ENCODE measurements at regions not wholly inside any gene's neighbourhood (a gene's known extent, or its start where the extent isn't known, plus 50 kb on each side); places are given as distances from the start of the nearest gene placed in this dataset.

DNA sequence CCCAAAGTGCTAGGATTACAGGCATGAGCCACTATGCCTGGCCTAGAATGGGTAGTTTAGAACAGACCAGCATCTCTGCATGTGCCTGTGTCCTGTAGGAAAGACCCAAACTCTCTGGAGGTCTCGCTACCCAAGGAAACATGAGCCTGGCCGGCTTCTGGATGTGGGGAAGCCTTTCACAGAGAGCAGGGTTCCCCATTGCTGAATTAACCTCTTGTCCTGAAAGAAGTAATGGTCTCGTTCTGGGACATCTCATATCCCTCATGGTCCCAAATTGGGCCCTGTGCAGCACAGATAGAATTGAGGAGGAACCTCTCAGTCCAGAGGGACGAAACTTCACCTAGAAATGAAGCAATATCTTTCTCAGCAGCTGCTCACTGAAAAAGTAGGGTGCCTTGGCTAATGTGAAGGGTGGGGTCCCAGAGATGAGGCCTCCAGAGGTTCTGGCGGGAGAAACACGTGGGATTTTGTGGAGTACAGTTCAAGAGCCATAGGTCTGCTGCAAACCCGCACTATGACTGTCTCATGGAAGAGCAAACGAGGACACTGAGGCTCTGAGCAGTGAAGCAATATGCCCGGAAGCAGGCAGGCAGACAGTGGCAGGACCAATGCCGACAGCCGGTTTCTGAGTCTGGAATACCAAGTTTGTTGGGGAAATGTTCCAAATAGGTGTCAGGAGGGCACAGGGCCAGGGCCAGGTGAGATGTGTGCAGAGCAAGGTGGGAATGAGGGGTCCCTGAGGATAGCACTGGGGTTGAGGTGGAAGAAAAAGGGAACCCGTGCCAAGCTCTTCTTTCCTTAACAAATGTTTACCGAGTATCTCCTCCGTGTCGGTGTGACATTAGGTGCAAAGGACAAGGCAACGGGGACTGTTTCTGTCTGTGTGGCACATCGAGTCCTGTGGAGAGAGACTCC is 121.0 kb upstream of the TWIST2 start:
- DNase-seq = no peak

DNA sequence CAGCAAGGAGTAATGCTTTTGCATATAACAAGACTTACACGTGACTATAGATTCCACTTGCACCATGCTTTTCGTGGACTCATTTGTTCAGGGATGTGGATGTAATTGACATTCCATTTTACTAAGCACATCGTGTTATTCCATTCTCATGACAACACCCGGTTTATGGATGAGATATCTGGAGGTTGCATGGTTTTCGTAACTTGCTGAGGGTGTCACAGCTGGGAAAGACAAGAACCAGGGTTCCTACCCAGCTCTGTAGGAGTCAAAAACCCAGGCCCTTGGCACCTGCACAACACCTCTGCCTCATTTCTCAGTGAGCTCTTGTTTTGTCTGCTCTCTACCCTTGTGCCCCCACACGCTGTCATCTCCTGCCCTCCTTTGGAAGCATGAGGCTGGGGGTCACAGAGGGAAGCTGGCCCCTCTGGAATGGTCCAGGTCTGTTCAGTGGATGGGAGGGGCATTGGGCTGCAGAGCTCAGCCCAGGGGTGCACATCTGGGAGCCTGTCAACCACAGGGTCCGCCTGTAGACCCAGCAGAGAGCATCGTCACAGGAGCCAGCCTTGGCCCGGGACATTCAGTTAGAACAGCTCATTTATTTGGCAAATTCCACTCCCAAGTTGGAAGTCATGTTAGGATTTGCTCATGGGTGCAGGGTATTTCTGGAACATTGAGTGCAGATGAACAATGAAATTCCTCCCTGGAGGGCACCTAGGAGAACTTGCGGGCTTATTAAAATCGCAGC is 120.1 kb upstream of the TWIST2 start:
- DNase-seq = no peak

DNA sequence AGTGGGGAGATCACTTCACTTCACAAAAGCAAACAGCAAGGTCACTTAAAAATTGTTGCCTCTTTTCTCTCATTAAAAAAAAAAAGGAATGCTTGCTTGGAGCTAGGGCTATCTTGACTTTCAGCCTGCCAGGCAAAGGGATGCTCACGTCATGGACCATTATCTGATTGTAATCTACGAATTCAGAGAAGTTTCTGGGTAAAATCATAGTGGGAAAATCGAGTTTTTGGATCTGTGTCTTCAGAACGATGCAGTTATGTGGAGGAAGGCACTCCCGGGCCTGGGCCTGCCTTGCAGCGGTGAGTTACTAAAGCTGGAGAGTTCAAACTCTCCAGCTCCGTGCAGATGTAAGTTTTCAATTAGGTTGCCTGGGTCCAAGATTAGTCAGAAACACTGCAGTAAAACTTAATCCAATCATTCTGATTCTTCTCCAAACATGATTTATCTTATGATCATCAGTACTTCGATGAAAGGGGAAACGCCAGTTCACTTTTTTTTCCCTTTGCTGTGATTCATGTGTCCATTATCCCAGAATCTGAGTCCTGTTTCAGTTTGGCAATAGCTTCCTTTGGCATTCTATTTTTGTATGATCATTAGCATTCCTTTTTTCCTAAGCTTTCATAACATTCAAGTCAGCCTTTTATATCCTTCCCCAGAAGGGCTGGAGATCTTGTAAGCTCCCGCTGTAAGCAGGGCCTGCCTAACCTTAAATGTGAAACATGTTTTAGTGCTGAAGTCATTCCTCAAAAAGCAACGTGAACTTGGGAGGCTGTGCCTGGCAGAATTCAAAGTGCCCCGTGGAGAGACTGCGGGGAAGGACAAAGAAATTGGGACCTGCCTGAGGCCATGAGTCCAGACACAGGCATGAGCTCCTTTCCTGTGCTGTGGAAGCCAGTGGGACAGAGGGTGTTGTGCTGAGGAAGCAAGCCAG is 119.3 kb upstream of the TWIST2 start:
- DNase-seq = no peak

DNA sequence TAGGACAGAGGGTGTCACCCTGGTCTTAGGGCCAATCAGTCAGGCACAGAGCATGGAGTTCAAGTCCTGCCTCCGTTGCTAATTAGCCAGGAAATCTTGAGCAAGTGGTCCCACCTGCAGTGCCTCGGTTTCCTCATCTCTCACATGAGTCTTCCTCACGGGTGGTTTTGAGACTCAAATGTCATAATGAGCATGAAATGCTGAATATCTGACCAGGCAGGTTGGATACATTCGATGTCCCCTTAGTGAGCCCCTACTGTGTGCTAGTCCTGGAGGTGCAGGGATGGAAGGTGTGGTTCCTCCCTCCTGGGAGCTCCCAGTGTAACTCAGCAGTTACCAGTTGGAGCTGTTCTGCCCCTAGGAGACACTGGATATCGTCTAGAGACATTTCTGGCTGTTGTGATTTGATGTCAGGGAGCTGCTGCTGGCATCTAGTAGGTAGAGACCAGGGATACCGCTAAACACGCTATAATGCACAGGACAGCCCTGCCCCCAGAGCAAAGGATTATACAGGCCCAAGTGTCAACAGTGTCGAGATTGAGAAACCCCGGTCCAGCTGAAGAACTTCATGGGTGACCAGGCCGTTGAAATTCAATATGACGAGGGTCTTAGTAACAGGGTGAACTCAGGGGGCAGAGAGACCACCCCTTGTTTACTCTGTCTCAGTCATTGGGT is 118.5 kb upstream of the TWIST2 start:
- DNase-seq = no peak

DNA sequence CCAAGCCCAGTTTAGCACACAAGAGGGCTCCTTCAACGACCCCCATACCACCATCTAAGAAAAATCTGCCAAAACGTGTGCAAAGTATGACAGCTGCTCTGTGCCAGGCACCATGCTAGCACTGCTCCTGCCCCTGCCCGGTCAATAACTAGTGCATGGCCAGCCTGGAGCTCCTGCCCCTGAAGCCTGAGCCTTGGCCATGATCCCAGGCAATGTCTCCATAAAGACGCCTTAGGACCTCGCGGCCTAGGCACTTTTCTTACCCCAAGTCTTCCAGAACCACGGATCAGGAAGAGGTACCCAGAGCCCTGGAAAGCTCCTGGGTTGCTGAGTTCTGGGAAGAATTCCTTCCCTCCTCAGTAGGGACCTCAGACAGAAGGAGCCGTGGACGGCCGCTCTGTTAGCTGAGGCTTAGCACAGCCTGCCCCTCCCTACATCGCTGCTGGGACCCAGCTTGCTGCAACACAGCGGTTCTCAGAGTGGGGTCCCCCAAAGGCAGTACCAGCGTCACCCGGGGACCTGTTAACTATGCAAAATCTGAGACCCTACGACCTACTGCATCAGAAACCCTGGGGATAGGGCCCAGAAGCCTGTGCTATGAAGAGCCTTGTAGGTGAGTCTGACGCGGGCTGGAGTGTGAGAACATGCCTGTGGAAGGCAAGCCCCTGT is 117.8 kb upstream of the TWIST2 start:
- DNase-seq = no peak

DNA sequence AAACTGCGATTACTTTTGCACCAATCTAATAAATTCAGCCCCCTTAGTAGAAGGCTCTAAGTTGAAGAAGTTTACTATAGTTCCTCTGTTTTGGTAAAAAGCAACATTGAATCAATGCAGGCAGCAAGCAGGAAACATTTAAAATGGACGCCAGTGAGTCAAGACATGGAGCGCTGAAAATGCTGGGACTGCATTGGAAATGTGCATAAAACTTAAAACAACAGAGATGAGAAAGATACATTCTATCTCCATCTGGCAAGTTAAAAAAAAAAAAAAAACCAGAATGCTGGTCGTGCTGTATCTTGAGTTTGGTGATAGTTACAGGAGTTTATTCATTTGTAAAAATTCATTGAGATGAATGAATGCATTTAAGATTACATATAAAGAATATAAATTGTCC is 117.0 kb upstream of the TWIST2 start:
- DNase-seq = no peak

DNA sequence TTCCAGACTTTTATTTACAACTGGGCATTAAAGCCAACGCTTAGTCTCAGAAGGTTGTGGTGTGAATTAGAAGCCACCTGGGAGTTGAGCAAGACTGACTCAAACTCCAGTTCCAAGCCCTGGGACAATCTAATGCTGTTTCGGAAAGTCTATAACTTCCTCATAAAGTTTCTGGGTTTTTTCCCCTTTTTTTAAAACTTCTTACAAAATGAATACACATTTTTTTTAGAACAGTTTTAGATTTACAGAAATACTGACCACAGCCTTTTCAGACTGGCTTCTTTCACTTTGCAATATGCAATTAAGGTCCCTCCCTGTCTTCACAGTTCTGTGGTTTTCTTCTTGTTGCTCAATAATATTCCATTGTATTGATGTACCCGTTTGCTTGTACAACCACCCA is 115.9 kb upstream of the TWIST2 start:
- DNase-seq = no peak

DNA sequence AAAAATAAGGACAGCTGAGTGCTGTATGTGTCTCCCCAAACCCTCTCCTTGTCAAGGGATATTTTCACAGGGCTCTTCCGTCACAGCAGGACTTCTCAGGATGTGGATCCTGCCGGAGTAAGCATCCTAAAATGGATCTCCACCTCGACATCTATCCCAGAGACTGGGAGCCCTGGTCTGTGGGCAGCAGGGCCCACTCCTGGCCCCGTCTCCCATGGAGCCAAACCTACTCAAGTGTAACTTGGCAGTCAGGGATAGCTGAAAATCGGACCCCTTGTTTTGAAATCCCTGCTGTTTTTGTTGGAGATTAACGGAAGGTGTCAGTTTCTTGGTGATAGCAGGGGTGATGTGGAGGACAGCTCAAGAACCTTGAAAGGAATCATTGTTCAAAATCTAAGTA is 109.0 kb upstream of the TWIST2 start:
- DNase-seq = no peak

DNA sequence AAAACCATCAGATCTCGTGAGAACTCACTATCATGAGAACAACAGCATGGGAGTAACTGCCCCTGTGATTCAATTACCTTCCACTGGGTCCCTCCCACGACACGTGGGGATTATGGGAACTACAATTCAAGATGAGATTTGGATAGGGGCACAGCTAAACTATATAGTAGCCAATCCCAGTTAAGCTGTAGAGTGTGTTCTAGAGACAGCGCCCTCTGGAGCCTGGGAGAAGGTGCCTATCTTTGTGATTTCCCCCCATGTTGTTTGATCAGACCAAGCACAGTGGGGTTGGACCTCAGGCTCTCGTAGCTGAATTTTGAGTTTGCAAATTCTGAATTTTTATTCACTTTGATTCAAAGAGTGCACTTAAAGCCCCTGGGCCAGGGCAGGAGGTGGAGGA is 108.2 kb upstream of the TWIST2 start:
- no peak for DNase-seq

DNA sequence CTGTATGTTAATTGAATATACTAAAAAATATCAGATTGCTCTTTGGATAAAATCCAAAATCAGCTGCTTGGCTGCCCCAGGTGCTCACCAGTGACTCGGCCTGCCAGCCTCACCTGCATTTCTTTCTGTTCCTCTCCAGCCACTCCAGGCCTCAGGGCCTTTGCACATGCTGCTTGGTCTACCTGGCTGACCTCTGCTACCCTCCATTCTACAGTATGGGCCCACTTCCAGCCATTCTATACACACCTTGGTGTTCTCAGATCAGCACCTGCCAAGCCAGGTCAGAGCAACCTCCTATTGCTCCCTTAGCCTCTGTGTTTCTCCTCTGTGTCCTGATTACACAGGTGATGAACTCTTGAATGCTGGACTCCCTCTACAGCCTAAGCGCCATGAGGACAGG is 106.6 kb upstream of the TWIST2 start:
- no peak for DNase-seq

DNA sequence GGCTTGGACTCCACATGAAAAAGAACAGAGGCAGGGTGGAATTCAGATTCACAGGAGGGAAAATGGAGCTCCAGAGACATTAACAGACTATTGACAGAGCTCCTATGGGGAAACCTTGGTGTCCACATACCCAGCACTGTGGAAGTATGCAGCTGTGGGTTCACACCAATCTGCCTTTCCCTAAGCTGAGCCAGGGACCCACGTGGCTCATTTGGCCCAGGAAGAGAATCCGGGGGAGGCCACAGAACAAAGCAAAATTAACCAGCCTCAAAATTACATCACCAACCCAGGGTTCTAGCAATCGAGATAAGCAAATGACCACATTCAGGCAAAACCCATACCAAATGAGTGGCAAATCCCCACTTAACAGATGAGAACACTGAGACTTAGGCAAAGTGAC is 105.8 kb upstream of the TWIST2 start:
- no peak for DNase-seq

DNA sequence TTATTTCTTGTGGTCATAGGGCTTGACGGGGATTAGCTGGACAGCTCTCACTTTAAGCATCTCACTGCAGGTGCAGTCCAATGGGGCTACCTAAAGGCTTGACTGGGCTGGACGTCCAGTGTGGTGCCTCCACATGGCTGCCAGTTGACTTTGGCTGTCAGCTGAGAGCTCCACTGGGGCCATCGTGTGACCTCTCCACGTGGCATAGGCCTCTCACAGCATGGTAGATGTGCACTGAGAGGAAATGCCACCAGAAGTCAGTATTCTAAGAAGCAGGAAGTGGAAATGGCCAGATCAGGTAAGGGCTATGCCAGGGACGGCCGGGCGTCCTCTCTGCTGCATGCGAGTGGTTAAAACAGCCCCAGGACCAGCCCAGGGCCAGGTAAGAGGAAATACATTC is 105.2 kb upstream of the TWIST2 start:
- no peak for DNase-seq

DNA sequence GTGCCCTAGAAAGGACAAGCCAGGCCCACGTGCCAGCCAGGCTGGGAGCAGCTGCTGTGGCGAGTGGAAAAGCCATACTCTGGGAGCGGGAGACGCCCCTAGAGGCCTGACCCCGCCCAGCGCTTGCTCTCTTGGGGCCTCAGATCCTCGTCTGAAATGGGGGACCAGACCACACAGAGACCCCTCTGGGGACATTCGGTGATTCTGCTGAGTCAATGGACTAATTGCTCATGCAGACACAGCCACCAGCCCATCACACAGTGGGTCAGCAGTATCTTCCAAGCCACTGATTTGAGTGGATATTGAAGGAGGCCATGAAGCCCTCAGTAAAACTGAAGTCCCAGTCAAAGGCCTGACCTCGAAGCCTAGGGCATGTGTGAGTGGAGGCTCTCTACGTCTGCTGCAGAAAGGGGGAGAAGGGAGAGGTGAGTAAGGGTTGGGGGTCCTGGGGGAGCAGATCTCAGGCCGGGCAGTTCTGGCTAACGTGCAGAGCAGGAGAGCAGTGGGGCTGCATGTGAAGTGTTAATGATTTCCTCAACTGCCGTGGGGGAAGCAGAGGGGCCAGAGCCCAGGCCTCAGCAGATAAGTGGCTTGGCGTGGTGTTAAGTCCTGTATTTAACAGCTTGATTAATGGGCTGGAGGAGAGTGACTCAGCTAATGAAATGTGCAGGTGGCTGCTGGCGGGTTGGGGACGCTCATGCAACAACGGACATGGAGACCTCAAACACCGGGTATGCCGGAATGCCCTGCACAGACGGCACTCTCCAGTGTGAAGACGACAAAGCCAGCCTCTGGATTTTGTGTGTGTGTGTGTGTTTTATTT is 104.4 kb upstream of the TWIST2 start:
- no peak for DNase-seq

DNA sequence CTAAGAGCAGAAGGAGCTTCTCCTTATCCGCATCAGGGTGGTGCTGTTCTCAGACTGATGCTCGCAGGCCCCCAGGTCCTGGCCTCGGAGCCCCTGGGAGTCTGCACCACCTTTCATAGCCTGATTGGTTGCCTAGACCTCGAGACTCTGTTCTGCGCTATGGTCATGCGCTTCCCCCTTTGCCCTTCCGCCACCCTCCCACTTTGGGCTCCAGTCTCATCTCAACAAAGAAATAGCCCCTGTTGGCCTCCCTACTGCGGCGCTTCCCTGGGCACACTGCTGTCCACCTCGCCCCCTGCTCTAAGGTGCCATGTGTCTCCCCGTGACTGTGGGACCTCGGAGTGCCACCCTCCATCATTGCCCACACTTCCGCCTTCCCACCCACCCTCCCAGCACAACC is 102.9 kb upstream of the TWIST2 start:
- no peak for DNase-seq

DNA sequence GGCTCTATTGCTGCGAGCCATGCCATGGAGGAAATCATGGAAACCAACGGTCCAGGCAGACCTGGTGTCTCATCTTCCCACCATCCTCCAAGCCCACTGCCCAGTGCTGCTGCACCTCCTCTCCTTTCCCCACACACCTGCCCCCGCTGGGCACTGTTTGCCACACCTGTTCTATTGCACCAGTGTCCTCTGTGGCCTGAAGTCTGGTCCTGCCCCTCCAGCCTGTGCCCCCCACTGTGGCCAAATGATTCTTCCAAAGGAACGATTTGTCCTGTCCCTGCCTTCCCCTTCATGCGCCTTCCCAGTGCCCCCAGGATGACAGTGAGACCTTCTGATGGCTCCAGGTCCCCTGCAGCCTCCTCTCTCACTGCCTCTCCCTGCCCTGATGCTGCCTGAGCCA is 101.9 kb upstream of the TWIST2 start:
- DNase-seq = no peak

DNA sequence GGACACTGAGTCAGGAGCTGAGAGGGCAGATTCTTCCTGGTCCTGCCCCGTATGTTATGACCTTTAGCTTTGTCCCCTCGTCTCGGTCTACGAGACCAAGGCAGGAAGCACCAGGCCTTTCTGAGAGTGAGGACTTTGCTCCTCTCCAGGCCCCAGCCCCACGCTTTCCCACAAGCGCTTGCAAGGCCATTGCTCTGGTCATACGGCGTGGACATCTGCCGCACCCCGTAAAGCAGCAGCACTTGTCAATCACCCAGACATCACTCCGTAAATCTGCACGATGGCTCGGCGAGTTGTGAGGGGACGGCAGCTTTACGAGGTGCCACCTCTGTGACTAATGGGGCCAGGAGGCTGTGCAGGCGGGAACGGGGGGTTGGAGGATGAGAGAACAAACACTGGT is 100.8 kb upstream of the TWIST2 start:
- DNase-seq = no peak

DNA sequence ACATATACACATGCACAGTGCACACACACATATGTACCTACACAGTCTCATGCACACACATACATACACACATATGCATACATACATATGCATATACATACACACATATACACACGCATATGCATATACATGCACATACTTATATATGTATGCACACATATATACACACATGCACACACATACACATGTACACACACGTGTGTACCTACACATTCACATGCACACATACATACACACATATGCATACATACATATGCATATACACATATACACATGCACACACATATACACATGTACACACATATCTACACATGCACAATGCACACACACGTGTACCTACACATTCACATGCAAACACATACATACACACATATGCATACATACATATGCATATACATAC is 100.3 kb upstream of the TWIST2 start:
- no peak for DNase-seq

DNA sequence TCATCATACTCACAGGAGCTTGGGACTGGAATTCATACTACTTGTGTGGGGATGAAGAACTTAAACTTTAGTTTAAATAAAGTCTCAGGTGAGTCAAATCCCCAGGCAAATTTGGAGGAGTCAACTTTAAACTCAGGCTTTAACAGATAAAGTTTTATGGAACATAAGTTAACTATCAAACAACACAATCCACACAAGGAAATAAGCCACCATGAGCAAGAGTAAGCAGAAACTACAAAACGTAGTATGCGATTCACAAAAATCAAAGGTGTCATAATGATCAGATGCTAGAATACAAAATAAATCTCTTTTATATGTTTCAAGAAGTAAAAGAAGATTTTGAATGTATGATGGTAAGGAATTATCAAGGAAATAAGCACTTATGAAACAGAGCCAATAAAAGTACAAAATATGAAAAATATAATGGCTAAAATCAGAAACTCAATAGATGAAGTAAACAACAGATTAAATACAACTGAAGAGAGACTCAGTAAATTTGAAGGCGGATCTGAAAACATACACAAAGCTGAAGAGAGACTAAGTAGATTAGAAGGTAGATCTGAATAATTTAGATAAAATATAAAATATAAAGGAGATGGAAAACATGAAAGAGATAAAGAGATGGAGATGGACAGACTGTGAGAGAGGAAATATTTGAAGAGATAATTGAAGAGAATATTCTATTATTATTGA is 97.5 kb upstream of the TWIST2 start:
- no peak for DNase-seq

DNA sequence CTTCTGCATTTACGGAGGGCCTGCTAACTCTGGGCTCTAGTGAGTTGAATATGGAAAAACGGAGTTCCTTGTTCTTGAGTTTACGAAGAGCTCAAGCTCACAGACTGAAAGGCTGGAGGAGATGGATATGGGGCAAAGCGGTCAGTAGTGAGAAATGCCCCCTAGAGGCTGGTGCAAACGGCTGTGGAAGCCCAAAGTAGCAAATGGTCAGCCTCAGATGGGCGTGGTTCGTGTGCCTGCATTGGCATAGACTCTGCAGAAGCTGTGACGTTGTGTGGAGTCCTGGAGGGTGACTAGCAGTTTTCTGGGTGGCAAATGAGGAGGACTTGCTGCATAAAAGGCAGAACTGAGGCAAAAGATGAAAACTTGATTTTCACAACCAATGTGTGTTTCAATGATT is 93.6 kb upstream of the TWIST2 start:
- no peak for DNase-seq

DNA sequence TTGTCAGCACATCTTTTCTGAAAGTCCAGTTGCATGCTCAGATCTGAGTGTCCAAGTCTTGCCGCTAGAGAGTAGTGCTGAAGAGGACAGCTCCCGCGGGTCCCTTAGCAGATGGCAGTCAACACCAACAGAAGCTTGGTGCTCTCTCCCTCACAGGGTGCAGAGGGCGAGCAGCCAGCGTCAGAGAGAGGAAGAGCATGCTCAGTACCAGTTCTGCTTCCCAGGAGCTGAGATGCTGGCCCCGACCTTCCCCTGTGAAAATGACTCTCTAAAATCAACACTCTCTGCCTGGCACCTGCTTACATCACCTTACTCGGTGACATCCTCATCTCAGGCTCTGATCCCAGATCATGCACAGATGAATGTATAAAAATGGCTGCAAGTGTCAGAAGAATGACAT is 86.0 kb upstream of the TWIST2 start:
- no peak for DNase-seq

Data from activated CD4-positive, alpha-beta T cell treated with anti-CD3 and anti-CD28 coated beads, Interleukin-2, amount 50 U/mL, for 1 hour (primary cell).